GM18868 (cell line): ENCODE measurements at regions not wholly inside any gene's neighbourhood (a gene's known extent, or its start where the extent isn't known, plus 50 kb on each side); places are given as distances from the start of the nearest gene placed in this dataset.
A peak's percentile ranks its signal among the peaks of the same experiment; 100 is the strongest.

Experiments
- ATAC-seq: cut with Tn5 transposase; IDR thresholded peaks from one replicate; pipeline ENCODE4 v1.9.1; 2021; ENCODE audit warnings: mild to moderate bottlenecking, moderate library complexity; ENCODE audit not compliant: unreplicated experiment

DNA sequence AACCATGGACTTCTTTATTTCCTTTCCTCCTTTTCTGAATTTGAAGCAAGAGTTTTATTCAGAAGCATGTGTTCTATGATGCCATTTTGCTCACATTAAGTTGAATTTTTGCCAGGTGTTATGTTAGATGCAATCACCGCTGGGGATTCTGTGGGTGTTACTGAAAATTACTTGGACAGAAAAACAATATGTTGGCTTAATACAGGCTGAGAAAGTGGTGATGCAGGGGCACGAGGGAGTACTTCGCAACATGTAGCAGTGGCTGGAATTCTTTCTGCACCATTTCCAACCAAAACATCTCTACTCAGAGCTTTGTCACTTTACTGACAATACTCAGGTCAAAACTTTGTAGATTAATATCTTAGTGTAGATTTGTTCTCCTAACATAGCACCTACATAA lies 109.2 kb upstream of the PCDH18 start:
- no peak for ATAC-seq

- ATAC-seq, result no peak
These were observed 108.5 kb upstream of the PCDH18 start for GRCh38 chr4:137640838-137641158.

DNA sequence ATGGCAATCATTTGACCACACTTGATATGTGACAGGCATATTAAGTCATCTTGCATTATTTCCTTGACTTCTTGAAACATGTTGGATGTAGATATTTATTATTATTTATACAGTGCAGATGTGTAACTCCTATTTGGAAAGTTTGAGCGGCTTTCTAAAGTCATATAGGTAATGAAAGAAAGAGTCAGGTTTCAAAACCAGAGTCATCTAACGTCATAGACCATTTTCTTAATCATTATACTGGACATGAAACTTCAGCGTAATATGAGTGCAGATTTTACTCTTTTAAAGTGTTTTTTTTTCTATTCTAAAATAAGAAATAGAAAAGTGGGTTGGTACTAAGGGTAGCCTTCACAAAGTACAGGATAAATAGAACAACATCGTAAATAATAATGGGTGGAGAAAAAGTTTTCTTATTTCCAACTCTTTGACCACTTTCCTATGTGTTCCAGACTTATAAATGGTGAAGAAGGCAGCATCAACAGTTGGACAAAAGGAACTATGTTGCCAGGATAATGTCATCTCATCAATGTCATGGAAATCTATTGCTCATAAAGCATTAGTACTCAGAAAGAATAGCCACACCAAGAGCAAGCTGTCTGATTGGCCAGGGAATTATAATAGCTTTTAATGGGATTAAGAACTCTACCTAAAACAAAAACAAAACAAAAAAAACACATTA lies 108.0 kb upstream of the PCDH18 start:
- ATAC-seq, result peak; percentile 55

DNA sequence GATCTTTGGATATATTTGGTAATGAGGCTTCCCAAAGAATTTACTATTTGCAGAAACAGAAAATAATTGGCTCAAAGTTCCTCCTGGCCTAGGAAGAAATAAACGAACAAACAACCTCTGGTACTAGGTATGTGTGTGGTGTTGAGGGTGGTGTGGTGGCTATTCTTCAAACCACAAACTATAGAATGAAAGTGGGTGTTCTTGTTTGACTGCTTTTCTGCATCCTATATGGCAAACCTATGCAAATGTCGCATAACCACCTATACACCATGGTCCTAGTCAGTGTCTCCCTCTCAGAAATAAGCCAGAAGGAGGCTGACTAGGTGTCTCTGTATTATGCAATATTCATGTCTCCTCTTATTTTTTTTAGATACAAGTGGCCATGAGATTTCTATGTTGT lies 106.6 kb upstream of the PCDH18 start:
- ATAC-seq, result peak; percentile 52

DNA sequence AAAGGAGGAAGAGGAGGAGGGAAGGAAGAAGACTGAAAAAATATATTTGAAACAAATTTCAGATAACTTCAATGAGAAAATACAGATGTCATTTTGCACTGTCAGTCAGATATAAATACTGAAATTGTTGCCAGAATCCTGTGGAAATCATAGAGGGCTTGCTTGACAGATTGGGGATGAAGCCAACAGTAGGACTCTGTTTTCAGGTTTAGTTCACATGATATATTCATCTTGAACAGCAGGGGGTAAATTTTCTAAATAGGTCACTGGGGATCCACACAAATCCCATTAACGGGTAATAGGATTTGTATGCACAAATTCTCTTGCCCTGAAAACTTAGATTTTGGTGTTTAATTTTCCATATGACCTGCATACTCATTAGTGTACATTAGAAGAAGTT lies 103.3 kb upstream of the PCDH18 start:
- ATAC-seq, result no peak

- no peak for ATAC-seq
These were observed 102.8 kb upstream of the PCDH18 start for GRCh38 chr4:137635108-137635507.

DNA sequence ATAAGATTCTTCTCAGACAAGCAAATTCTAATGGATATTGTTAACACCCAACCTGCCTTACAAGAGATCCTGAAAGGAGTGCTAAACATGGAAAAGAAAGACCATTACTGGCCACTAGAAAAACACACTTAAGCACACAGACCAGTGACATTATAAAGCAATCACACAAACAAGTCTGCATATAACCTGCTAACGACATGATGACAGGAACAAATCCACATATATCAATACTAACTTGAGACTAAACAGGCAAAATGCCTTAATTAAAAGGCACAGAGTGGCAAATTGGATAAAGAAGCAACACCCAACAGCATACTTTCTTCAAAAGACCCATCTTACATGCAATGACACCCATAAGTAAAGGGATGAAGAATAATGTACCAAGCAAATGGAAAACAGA lies 100.5 kb upstream of the PCDH18 start:
- ATAC-seq, result no peak

DNA sequence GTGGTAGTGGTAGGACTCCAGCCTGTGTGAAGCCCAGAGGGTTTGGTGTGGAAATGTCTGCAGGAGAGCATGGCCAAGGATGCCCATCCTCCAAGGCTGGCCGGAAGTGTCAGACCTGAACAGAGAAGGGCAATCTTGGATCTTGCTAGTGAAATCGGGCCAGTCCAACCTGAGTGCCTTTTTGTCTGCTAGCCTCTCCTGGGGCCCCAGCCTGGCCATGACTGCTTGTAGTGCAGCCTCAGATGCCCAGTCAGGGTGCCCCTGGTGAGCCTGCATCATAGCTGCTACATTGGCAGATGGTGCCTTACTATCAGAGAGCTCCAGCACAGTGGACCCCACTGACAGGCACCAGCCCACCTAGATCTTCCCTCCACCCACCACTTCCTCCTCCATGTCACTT lies 99.3 kb upstream of the PCDH18 start:
- no peak for ATAC-seq

- ATAC-seq, result no peak
These were observed 98.0 kb upstream of the PCDH18 start for GRCh38 chr4:137630252-137630651.

GRCh38 chr4:137627739-137628460 lies 95.6 kb upstream of the PCDH18 start:
- ATAC-seq, result no peak

- no peak for ATAC-seq
These were observed 94.8 kb upstream of the PCDH18 start for GRCh38 chr4:137626942-137627738.

DNA sequence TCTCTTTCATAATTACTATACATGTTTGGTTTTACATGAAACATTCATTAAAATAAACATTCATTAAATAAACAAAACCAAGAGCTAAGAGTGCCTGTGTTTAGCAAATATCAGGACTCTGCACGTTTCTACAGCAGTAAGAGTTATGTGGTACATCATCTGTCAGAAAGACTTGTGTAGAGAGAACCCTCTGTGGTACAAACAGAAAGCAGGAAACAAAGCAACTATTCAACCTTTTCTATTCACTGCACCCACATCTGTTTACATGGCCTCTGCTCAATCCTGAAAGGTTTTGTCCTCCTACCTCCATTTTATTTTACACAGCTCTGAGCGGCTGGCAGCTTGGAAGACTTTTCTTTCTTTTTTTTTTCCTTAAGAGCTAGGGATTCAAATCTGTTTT lies 90.7 kb upstream of the PCDH18 start:
- no peak for ATAC-seq

- ATAC-seq, result no peak
These were observed 88.8 kb upstream of the PCDH18 start for GRCh38 chr4:137621056-137621455.

DNA sequence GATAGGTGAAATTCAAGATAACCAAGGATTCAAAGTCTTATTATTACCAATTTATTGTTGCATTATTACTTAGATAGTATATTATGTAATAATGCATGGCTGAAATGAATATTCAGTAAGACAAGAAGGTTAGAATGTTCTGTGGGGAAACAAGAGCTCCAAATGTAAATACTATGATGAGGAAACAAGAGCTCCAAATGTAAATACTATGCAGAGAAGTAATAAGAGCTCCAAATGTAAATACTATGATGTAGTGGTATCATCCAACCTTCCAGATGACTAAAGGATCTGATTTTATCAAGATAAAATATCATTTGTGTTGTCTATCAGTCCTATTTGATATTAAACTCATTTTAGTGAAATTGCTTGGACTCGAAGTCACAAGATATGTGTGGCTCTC lies 82.2 kb upstream of the PCDH18 start:
- no peak for ATAC-seq

DNA sequence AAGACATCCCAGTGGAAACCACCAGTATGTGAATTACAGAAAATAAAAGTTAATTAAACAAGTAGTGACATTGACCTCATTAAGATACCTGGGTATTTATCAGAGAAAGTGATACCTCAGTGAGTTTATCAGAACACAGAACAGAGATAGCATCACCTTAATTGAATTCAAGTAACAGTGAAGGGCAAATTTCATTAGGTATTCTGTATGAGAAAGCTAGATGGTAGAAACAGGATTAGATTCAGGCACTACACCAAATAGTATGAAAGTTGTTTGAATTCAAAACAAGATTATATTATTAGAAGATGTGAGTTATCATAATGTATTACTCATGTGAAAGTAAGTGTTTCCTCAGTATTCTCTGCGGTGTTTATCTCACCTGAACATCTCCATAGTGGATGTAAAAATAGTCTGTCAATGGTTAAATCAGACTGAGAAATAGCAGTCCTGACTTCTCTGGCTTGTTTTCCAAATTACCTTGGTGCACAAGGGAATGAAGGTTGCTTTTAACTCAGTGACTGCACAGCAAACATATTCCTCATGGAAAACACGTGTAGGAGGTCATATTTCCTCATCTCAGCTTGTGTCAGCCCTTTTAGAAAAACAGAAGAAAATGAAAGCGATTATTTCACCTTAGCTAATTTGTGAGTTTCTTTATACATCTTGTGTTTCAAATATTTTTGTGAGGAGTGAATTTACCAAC lies 79.9 kb upstream of the PCDH18 start:
- no peak for ATAC-seq

DNA sequence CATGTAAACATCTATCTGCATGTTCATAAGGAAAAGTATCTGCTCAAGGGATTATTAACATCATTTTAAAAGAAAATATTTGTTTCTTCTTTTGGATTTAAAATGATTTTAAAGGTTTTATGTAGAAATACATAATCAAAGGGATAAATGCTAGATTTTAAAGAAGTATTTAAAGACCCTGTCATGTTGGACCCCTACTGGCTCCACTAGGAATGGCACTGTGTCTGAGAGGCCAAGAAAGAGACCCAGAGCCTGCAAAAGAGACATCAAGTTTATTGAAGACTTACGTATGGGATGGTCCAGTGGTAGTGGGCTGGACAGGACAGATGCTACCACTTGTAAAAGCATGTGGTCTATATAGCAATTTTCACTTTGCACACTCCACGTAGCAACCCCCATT lies 78.7 kb upstream of the PCDH18 start:
- peak; percentile 68 for ATAC-seq

DNA sequence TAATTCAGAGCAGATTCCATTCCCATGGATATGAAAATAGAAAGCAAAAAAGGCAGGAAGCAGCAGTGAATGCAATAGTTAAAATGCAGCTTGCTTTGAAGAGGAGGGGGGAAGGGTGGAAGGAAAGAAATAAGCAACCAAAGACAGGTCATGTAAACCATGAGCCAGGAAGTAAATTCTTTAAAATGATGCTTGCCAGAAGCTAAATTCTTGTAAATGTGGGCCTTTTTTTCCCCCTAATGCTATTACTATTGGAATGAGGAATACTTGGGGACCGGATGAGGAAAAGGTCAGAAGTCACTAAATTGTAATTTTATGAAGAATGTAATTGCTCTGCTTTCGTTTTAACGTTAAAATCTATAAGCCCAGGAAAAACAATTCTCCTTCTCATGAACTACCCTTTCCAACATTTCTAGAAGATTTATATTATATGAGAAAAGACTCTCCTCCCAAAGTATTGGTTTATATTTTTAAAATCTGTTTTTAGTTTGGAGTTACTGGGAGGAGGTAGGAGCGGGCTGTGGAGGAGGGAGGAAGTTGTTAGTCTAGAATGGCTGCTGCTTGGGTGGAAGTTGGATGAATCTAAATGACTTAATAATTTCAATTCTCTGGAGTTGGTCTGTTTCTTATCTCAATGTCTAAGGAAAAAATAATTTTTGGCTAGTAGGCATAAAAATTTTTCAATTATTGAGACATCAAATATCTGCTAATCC lies 77.6 kb upstream of the PCDH18 start:
- ATAC-seq, result no peak

DNA sequence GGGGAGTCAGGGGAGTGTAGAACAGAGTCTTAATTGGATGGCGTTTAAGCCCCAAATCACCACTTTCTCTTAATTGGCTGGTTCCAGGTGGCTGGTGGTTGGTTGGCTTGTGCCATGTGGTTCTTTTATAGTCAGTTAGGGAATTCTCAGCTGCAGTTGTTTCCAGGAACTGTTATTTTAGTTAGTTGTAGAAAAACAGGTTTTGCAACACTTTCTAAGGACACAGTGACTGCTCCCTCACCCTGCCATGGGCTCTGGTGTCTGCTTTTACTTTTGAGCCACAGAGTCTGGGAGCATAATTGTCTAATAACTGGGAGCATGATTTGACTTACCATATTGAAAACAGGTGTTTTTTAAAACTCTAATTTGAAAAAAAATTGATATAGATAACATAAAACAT lies 75.8 kb upstream of the PCDH18 start:
- ATAC-seq, result no peak

DNA sequence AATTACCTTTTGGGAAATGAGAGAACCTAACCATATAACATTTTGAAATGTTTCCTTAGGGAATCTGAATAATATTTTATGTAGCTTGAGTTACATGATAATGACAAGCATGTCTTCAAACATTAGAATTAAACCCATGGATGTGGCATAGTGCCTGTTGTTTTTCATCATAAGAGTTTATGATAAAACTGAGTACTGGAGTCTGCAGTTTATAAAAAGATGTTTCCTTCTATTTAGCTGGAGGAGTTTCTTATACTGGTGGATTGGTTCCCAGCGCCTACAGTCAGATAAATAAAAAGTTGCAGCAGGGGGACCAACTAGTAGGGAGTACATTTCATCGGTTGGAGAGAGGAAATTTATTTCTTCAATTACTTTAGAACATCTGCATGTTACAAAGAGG lies 70.1 kb upstream of the PCDH18 start:
- ATAC-seq, result no peak

- no peak for ATAC-seq
These were observed 69.6 kb upstream of the PCDH18 start for GRCh38 chr4:137601934-137602333.

- ATAC-seq, result no peak
These were observed 67.4 kb upstream of the PCDH18 start for GRCh38 chr4:137599734-137600133.
